ENCODE measurements at regions not wholly inside any gene's neighbourhood (a gene's known extent, or its start where the extent isn't known, plus 50 kb on each side); places are given as distances from the start of the nearest gene placed in this dataset.

- peaks cover 4 to 16% (median 4%) of the 10 kb centered on the region in 3 experiments; a peak in 6 of 7 replicates for H3K36me3 Mint-ChIP-seq (ENCODE audit: insufficient read depth in 1 of 3, low read depth in 3 of 3)
- no peaks in the 10 kb centered on the region for H3K79me1 ChIP-seq (ENCODE audit: insufficient read depth, low read depth, low read length, poor library complexity, severe bottlenecking)
- no peak overlapping the region for H2BK120ac ChIP-seq (ENCODE audit: low read depth, low read length, poor library complexity, severe bottlenecking)
- no peak overlapping the region for H2BK5ac ChIP-seq (ENCODE audit: insufficient read length, low read length)
- H3K9me3 Mint-ChIP-seq: peaks cover 10 to 13% of the 10 kb centered on the region in 2 experiments
- H3K27ac Mint-ChIP-seq: no peak overlapping the region
- no peak for TF ChIP-seq CTCF (conservative IDR thresholded peaks at IDR 0.05)
- H2AFZ ChIP-seq (ENCODE audit: low read length): no peak overlapping the region
- H3K4ac ChIP-seq (ENCODE audit: low read depth, low read length): no peak overlapping the region
- no peaks in the 10 kb centered on the region for H3K9me3 ChIP-seq (ENCODE audit: control insufficient read depth, low read depth, low read length)
- H3T11ph ChIP-seq (ENCODE audit: low read length): no peak overlapping the region
- no peaks in the 10 kb centered on the region for H4K20me1 ChIP-seq (ENCODE audit: control insufficient read depth, insufficient read depth, insufficient read length)
- H3K4me2 ChIP-seq (ENCODE audit: insufficient read depth, insufficient read length, low read length): no peak overlapping the region
- H3K4me3 Mint-ChIP-seq: no peak overlapping the region
- no peak overlapping the region for H3K27ac ChIP-seq (ENCODE audit: insufficient read length, low read depth, low read length)
- no peak for DNase-seq
- no peaks in the 10 kb centered on the region for H3K79me2 ChIP-seq (ENCODE audit: insufficient read depth, low read length)
- H2AK5ac ChIP-seq (ENCODE audit: insufficient read length, low read length): no peak overlapping the region
- WGBS (ENCODE audit: extremely low coverage, insufficient read length, low lambda C conversion rate): no CpG with 5 or more reads among the region's 1 CpG
- H3K27me3 Mint-ChIP-seq (ENCODE audit: low read depth): peaks cover 2% of the 10 kb centered on the region; the same call in 1 of the 2 replicates
- no peak overlapping the region for H4K91ac ChIP-seq (ENCODE audit: insufficient read length, low read depth, low read length)
- H2BK12ac ChIP-seq (ENCODE audit: insufficient read length, low read depth, low read length): no peak overlapping the region
- no peak overlapping the region for H4K5ac ChIP-seq (ENCODE audit: insufficient read length, low read depth, low read length)
- H3K56ac ChIP-seq (ENCODE audit: insufficient read length, low read depth, low read length): no peak overlapping the region
- no peak overlapping the region for H3K23ac ChIP-seq (ENCODE audit: insufficient read length, low read depth, low read length)
- no peak overlapping the region for H3K14ac ChIP-seq (ENCODE audit: insufficient read depth, low read length)
- no peak overlapping the region for H3K9ac ChIP-seq (ENCODE audit: extremely low read depth, insufficient read length, low read length)
- no peaks in the 10 kb centered on the region for H3K27me3 ChIP-seq (ENCODE audit: insufficient read depth, low read length)
- no peaks in the 10 kb centered on the region for H3K4me1 ChIP-seq (ENCODE audit: insufficient read depth, low read length)
- H2BK20ac ChIP-seq (ENCODE audit: low read depth, low read length, poor library complexity, severe bottlenecking): no peak overlapping the region
- no peaks in the 10 kb centered on the region for H3K23me2 ChIP-seq (ENCODE audit: insufficient read length, low read depth, low read length, poor library complexity, severe bottlenecking)
- no peak overlapping the region for H4K8ac ChIP-seq (replicated peaks; ENCODE audit: insufficient read length, low read depth, low read length)
- no peak overlapping the region for H3K18ac ChIP-seq (ENCODE audit: insufficient read length, low read depth, low read length)
- no peak overlapping the region for H2BK15ac ChIP-seq (ENCODE audit: low read depth, low read length)
- 0 out of 4 replicates have a peak, but pooled peaks cover 0 to 2% of the 10 kb centered on the region in 2 experiments for H3K4me1 Mint-ChIP-seq
Measured at GRCh38 chr16:62989480-62989879, 953.2 kb upstream of the CDH8 start.

Data from H9 (cell line).